Uterus (tissue), 3 donors: ENCODE measurements at regions not wholly inside any gene's neighbourhood (a gene's known extent, or its start where the extent isn't known, plus 50 kb on each side); places are given as distances from the start of the nearest gene placed in this dataset.

Experiments used
- DNase-seq, 2 donors: peaks; one replicate each; pipeline ENCODE4 v3.0.0-alpha.2; 2019 to 2020
- H3K27ac ChIP-seq, 2 donors: fragments of 200-600 bp; sonication (generic); 1 replicate in 1 of 2; 2 replicates in 1 of 2; pipeline ENCODE4 v1.5.1; 2016 to 2018
- H3K27me3 ChIP-seq, 2 donors: fragments of 200-600 bp; sonication (generic); one replicate each; pipeline ENCODE4 v1.5.1; 2018 to 2019; ENCODE audit warnings: control low read depth in 1 of 2
- H3K36me3 ChIP-seq, 2 donors: fragments of 200-600 bp; sonication (generic); one replicate each; pipeline ENCODE4 v1.5.1; 2019; ENCODE audit warnings: control low read depth in 1 of 2
- H3K4me1 ChIP-seq, 2 donors: fragments of 200-600 bp; sonication (generic); one replicate each; pipeline ENCODE4 v1.5.1; 2018 to 2019; ENCODE audit warnings: control low read depth in 1 of 2
- H3K4me3 ChIP-seq, 2 donors: fragments of 200-600 bp; sonication (generic); 1 replicate in 1 of 2; 2 replicates in 1 of 2; pipeline ENCODE4 v1.5.1; 2018 to 2019; ENCODE audit warnings: mild to moderate bottlenecking in 1 of 2
- H3K9me3 ChIP-seq, 2 donors: fragments of 200-600 bp; sonication (generic); one replicate each; pipeline ENCODE4 v1.5.1; 2019; ENCODE audit warnings: control low read depth in 1 of 2
- POLR2A ChIP-seq, 2 donors: fragments of 450-650 bp; IDR thresholded peaks; one replicate each; pipeline ENCODE4 v1.6.1; 2016; ENCODE audit warnings: antibody characterized with exemption in 2 of 2, mild to moderate bottlenecking in 1 of 2, moderate library complexity in 1 of 2
- intact Hi-C: fragments of 100-400 bp; cut with DNase I; formaldehyde crosslinking; loops from one replicate; pipeline ENCODE4 v1.15.1; 2023; ENCODE audit warnings: low total_unique reads
- TF ChIP-seq, protein P1 (sequence below), 4 experiments: fragments of 200-600 bp in 2 of 4; fragments of 450-650 bp in 2 of 4; sonication (generic) in 2 of 4; IDR thresholded peaks; one replicate each; pipeline ENCODE4 v1.5.1; 2016 to 2019; ENCODE audit warnings: antibody characterized with exemption in 4 of 4, mild to moderate bottlenecking in 2 of 4, moderate library complexity in 1 of 4
- donor health status: DM: yes; HTN: yes; CAD: no.

DNA sequence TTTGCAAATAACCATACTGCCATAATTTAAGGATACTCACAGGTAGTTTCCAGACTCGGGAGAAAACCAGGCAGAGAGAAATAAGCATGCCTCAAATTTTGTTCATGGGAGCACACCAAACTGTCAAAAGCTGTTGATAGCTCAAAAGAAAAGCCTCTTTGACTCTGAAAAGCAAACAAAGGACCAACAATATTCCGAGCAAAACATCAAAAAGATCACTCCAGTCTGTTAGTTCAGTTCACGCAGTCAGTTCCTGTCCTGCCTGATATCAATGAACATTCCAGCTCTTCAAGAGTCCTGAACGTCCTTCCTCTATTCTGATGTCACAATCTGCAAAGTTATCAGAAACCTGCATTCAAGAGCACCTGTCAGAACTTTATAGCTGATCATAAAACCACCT, 78.7 kb downstream of the RRM2 start:
- no peak for TF ChIP-seq POLR2A (IDR thresholded peaks at IDR 0.05)
- H3K36me3 ChIP-seq, result no peaks in the 10 kb centered on the region
- peaks cover 0 to 7% of the 10 kb centered on the region in 2 donors for H3K4me1 ChIP-seq
- no peak overlapping the region for H3K4me3 ChIP-seq
- no peak overlapping the region for H3K27ac ChIP-seq
- intact Hi-C loops, result no loop called here
- H3K9me3 ChIP-seq, result no peaks in the 10 kb centered on the region
- no peak for DNase-seq
- no peaks in the 10 kb centered on the region for H3K27me3 ChIP-seq

DNA sequence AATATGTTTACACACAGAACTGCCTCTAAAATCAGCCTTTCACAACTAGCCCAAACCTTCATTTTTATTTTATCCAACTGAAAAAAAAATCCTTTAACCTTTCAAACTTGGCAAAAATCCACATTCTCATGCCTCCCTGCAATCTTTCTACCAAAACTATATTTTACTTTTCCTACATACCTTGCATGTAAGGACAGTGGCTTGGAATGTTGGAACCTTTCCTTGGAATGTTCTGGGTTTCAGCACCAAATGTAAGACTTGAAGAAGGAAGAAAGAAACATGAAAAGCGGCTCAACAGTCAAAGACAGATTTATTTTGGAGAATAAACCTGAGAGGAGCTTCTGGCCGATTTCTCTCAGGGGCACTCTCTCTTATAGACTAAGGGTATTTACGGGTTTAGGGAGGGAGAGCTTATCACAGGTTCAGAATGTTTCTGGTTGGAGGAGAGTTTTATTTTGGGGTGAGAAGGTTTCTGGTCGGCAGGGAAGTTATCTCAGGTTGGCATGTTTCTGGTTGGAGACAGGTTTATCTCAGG, 79.7 kb downstream of the RRM2 start:
- intact Hi-C loops, result no loop called here

DNA sequence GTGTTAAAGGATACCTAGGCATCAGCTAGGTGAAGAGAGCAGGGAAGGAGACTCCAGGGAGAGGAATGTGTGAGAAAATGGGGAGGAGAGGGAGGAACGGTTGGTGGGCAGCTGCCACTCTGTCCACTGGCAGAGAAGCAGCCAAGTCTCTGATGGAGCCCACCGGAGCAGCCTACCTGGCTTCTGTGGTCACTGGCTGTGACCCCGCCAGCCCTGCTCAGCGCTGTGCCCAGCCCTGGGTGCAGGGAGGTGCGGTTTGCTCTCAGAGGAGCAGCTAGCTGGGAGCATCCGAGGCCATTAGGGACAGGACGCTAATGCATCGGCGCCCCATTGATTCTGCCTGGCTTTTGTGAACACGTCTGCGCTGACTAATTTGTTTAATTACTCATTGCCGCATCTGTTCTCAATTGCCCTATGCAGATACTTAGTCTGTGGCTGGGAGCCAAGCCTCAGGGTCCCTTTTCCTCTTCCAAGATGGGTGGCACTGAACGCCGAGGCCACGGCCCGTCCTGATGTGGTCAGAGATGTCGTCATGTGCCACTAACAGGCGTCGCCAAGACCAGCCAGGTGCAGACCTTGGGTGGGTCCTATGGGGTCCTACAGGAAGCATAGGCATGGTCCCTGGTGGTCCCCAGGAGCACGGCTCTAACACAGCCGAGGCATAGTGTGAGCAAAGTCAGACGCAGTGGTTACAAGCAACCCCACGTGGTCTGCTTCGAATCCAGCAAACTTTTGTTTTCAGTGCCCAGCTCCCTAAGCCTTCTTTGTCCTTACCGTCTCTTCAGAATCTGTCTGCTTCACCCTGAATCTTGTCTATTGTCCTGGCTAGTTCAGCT, 82.0 kb downstream of the RRM2 start:
- H3K4me3 ChIP-seq, result no peak overlapping the region
- DNase-seq, result no peak
- no peaks in the 10 kb centered on the region for H3K27me3 ChIP-seq
- H3K27ac ChIP-seq, result no peak overlapping the region
- H3K4me1 ChIP-seq, result no peaks in the 10 kb centered on the region
- no peak for TF ChIP-seq POLR2A (IDR thresholded peaks at IDR 0.05)
- TF ChIP-seq, protein P1, sequence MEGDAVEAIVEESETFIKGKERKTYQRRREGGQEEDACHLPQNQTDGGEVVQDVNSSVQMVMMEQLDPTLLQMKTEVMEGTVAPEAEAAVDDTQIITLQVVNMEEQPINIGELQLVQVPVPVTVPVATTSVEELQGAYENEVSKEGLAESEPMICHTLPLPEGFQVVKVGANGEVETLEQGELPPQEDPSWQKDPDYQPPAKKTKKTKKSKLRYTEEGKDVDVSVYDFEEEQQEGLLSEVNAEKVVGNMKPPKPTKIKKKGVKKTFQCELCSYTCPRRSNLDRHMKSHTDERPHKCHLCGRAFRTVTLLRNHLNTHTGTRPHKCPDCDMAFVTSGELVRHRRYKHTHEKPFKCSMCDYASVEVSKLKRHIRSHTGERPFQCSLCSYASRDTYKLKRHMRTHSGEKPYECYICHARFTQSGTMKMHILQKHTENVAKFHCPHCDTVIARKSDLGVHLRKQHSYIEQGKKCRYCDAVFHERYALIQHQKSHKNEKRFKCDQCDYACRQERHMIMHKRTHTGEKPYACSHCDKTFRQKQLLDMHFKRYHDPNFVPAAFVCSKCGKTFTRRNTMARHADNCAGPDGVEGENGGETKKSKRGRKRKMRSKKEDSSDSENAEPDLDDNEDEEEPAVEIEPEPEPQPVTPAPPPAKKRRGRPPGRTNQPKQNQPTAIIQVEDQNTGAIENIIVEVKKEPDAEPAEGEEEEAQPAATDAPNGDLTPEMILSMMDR (IDR thresholded peaks at IDR 0.05), result no peak
- intact Hi-C loops, result no loop called here
- H3K9me3 ChIP-seq, result no peaks in the 10 kb centered on the region
- no peaks in the 10 kb centered on the region for H3K36me3 ChIP-seq

More for the DNA sequence above, 79.7 kb downstream of the RRM2 start:
- Histone ChIP-seq H3K27ac (peak overlapping the region; percentile 59 to 75), H3K4me3 (no peak overlapping the region), H3K4me1 (no peaks in the 10 kb centered on the region), H3K36me3 (no peaks in the 10 kb centered on the region), H3K27me3 (no peaks in the 10 kb centered on the region), H3K9me3 (no peaks in the 10 kb centered on the region)
- TF ChIP-seq, protein P1 (IDR thresholded peaks at IDR 0.05), result no peak
- TF ChIP-seq POLR2A (IDR thresholded peaks at IDR 0.05), result no peak
- DNase-seq, result no peak

DNA sequence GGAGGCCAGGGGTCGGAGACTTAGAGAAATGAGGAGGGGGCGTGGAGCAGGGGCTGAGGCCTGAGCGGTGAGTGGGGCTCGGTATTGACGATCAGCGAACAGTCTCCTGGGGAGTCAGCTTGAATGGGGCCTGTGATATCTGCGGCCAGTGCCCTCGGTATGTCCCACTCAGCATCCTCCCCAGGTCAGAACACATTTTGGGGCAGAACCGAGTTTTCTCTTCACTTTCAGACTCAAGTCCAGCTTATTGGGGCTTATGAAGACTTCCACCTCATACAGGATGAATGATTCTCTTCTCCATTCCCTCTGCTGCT, 82.6 kb downstream of the RRM2 start:
- DNase-seq, result no peak
- Histone ChIP-seq H3K27me3 (no peaks in the 10 kb centered on the region), H3K27ac (no peak overlapping the region), H3K4me1 (no peaks in the 10 kb centered on the region), H3K4me3 (no peak overlapping the region), H3K9me3 (no peaks in the 10 kb centered on the region), H3K36me3 (no peaks in the 10 kb centered on the region)
- intact Hi-C loops, result no loop called here
- TF ChIP-seq POLR2A (IDR thresholded peaks at IDR 0.05), result no peak

DNA sequence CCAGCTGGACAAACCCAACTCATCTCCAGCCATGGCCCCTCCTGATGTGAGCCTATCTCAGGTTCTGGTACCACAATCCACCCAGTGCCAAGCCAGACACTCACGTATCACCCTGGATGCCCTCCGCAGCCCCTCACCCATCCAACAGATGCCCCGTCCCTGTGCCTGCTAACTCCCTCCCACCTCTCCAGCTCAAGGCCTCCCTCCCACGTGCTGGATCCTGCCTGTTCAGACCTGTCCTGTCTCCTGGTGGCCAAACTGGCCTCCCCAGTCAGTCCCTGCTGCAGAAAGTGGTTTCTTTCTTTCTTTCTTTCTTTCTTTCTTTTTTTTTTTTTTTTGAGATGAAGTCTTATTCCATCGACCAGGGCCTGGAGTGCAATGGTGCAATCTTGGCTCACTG, 86.2 kb downstream of the RRM2 start:
- TF ChIP-seq, protein P1 (IDR thresholded peaks at IDR 0.05), result no peak
- no peak for TF ChIP-seq POLR2A (IDR thresholded peaks at IDR 0.05)
- no peak for DNase-seq
- Histone ChIP-seq H3K9me3 (no peaks in the 10 kb centered on the region), H3K27ac (no peak overlapping the region), H3K36me3 (no peaks in the 10 kb centered on the region), H3K4me1 (no peaks in the 10 kb centered on the region), H3K27me3 (no peaks in the 10 kb centered on the region), H3K4me3 (no peak overlapping the region)
- intact Hi-C loops, result no loop called here

DNA sequence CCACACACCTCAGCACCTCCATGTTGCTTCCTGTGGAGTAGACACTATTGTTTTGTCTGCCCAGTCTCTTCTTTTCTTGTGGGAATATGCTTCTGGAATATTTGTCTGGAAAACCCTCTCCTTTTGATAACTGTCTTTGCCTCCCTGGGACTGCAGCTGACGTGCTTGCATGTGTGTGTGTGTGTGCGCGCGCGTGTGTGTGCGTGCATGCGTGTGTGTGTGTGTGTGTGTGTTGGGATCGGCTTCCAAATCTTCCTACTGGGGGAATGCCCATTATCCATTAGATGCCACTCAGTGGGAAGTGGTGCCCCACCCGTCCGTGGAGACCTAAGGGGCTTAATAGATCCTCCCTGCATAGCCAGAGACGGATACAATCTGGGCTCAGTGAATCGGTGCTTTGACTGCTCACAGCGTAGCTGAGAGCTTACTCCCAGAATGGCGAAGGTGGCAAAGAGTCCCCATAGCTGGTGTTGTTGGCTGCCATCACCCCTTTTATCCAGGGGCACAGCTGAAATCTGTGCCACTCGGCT, 86.9 kb downstream of the RRM2 start:
- Histone ChIP-seq H3K27me3 (no peaks in the 10 kb centered on the region), H3K4me1 (no peaks in the 10 kb centered on the region), H3K9me3 (no peaks in the 10 kb centered on the region), H3K36me3 (no peaks in the 10 kb centered on the region), H3K4me3 (no peak overlapping the region), H3K27ac (no peak overlapping the region)
- no peak for DNase-seq
- intact Hi-C loops, result no loop called here
- TF ChIP-seq POLR2A (IDR thresholded peaks at IDR 0.05), result no peak
- TF ChIP-seq, protein P1 (IDR thresholded peaks at IDR 0.05), result no peak
